Activated CD4-positive, alpha-beta T cell treated with anti-CD3 and anti-CD28 coated beads, Interleukin-10, Interleukin-2, amounts not matched to agents 100 ng/mL and 50 ng/mL, durations not matched to agents 16 hours and 8 hours (primary cell): ENCODE measurements at regions not wholly inside any gene's neighbourhood (a gene's known extent, or its start where the extent isn't known, plus 50 kb on each side); places are given as distances from the start of the nearest gene placed in this dataset.

ENCODE experiments used
- DNase-seq: peaks from one replicate; pipeline ENCODE4 v3.0.0-alpha.2; 2020

- no peak for DNase-seq
Measured at GRCh38 chr5:155872629-155873220, 454.2 kb upstream of the SGCD start.

GRCh38 chr5:155878991-155879575, 447.9 kb upstream of the SGCD start:
- no peak for DNase-seq

GRCh38 chr5:155884041-155884440, 442.9 kb upstream of the SGCD start:
- no peak for DNase-seq

- no peak for DNase-seq
Measured at GRCh38 chr5:155885199-155885598, 441.8 kb upstream of the SGCD start.

- no peak for DNase-seq
Measured at GRCh38 chr5:155886311-155887031, 440.5 kb upstream of the SGCD start.

- DNase-seq, result no peak
Measured at GRCh38 chr5:155895484-155895883, 431.5 kb upstream of the SGCD start.

GRCh38 chr5:155897761-155898160, 429.2 kb upstream of the SGCD start:
- no peak for DNase-seq

GRCh38 chr5:155898284-155898683, 428.7 kb upstream of the SGCD start:
- no peak for DNase-seq

GRCh38 chr5:155903791-155904190, 423.2 kb upstream of the SGCD start:
- DNase-seq, result no peak

GRCh38 chr5:155905364-155905763, 421.6 kb upstream of the SGCD start:
- DNase-seq, result no peak

- no peak for DNase-seq
Measured at GRCh38 chr5:155906046-155906445, 420.9 kb upstream of the SGCD start.

GRCh38 chr5:155908543-155908942, 418.4 kb upstream of the SGCD start:
- no peak for DNase-seq

- DNase-seq, result no peak
Measured at GRCh38 chr5:155912291-155912690, 414.7 kb upstream of the SGCD start.

GRCh38 chr5:155914766-155915165, 412.2 kb upstream of the SGCD start:
- no peak for DNase-seq

- DNase-seq, result no peak
Measured at GRCh38 chr5:155915601-155916000, 411.4 kb upstream of the SGCD start.

GRCh38 chr5:155919126-155919525, 407.8 kb upstream of the SGCD start:
- DNase-seq, result no peak

GRCh38 chr5:155919725-155920124, 407.2 kb upstream of the SGCD start:
- DNase-seq, result no peak

- DNase-seq, result no peak
Measured at GRCh38 chr5:155921621-155922020, 405.3 kb upstream of the SGCD start.

GRCh38 chr5:155923784-155924183, 403.2 kb upstream of the SGCD start:
- DNase-seq, result no peak

- DNase-seq, result no peak
Measured at GRCh38 chr5:155926031-155926430, 400.9 kb upstream of the SGCD start.

- no peak for DNase-seq
Measured at GRCh38 chr5:155926766-155927165, 400.2 kb upstream of the SGCD start.

- DNase-seq, result no peak
Measured at GRCh38 chr5:155929112-155929511, 397.9 kb upstream of the SGCD start.

GRCh38 chr5:155934964-155935363, 392.0 kb upstream of the SGCD start:
- no peak for DNase-seq

- DNase-seq, result no peak
Measured at GRCh38 chr5:155935723-155936122, 391.2 kb upstream of the SGCD start.
